HG02970 (cell line): ENCODE measurements at regions not wholly inside any gene's neighbourhood (a gene's known extent, or its start where the extent isn't known, plus 50 kb on each side); places are given as distances from the start of the nearest gene placed in this dataset.
"Not testable (repeated sequence)": the region's sequence is repeated elsewhere in the genome, so short reads cannot be mapped to it uniquely, and the experiment has no call there.

Experiments
- ATAC-seq: cut with Tn5 transposase; IDR thresholded peaks from one replicate; pipeline ENCODE4 v1.9.1; 2021; ENCODE audit warnings: mild to moderate bottlenecking, moderate library complexity, moderate number of reproducible peaks; ENCODE audit not compliant: unreplicated experiment, low FRiP score

DNA sequence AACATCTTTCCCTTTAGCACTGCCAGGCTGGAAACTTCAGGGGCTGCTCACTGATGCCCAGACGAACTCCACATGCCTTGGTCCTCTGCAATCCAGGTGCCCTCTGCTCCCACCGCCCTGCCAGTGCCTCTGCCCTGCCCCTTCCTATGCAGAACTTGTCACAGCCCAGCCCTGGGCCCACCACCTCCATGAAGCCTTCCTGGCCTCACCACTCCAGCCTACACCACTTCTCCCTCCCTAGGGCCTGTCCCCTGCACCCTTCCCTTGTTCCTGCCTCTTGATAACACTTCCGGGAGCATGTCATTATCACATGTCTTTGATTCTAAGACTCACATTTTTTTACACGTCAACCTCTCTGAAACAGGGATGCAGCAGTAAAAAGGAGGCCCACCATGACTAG is 627.2 kb downstream of the UQCRFS1 start:
- ATAC-seq, result no peak

DNA sequence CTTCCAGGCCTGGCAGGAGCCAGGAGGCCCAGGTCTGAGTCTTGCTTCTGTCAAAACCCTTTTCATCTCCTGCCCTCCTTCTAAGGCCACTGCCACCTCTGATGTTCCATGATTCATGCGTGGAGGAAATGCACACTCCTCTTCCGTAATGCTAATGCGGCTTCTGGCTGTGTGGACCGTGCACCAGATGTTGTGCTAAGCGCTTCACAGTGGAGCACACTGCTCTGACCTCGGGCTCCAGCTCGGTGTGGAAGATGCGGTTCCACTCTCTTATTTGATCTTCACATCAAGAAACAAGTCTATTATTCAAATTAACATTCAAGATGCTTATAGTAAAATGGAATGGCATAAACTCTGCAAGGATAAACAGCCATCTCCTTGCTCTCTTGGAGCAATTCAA is 629.2 kb downstream of the UQCRFS1 start:
- ATAC-seq, result no peak

DNA sequence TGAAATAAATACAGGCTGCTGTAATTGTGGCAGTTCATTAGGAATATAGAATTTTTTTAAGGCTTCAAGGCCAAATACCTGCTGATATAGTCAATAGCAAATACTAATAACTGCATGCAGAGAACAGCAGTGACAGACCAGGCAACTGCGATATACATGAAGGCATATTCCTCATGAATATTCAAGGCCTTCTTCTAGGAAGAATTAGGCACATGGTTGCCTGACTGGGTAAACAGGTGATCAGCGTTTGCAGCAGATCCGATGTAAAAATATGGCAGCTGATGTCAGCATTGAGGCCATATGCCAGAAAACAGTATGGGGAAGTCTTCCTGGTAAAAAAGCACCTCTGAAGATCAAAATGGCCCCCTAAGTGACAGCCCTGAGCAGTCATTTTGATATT is 629.7 kb downstream of the UQCRFS1 start:
- ATAC-seq, result no peak

GRCh38 chr19:28582796-28583195 is 630.2 kb downstream of the UQCRFS1 start:
- ATAC-seq, result no peak

DNA sequence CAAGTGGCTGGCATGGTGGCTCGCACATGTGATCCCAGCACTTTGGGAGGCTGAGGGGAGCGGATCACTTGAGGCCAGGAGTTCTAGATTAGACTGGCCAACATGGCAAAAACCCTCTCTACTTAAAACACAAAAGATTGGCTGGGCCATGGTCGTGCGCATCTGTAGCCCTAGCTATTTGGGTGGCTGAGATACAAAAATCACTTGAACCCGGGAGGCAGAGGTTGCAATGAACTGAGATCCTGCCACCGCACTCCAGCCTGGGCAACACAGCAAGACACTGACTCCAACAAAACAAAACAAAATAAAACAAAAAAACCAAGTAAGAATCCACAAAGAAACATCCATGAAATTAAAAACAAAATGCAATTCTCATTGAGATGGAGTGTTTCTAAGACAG is 630.6 kb downstream of the UQCRFS1 start:
- ATAC-seq, result no peak

- no peak for ATAC-seq
Measured at GRCh38 chr19:28581468-28581770, 631.5 kb downstream of the UQCRFS1 start.

GRCh38 chr19:28578786-28579505 is 634.0 kb downstream of the UQCRFS1 start:
- ATAC-seq, result no peak

DNA sequence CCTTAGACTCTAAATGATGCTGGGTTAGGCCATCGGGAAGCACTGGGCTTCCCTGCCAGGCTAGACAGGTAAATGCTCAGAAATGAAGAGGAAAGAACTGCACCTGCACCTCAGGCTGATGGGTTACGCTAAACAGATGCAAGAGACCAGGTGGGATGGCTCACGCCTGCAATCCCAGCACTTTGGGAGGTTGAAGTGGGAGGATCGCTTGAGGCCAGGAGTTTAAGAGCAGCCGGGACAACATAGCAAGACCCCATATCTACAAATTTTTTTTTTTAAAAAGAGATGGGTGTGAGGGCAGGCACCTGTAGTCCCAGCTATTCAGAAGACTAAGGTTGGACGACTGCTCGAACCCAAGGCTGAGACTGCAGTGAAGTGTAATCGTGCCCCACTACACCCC is 634.7 kb downstream of the UQCRFS1 start:
- no peak for ATAC-seq

DNA sequence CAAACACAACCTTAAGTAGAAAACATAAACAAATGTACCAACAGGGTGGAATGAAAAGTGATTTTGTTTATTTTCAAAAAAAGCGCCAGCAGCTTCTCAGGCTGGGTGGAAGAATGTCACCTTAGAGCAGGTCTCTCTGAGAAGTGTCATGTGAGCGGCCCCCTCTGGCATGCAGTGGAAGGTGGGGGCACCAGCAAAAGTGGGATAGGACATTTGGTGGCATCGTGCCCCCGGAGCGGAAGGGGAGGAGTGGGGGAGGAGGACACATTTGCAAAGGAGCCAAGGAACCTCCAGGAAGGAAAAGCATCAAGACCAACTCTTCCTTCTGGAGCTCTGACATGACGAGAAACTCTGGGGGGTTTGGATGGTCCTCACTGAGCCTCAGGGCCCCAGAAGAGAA is 635.3 kb downstream of the UQCRFS1 start:
- no peak for ATAC-seq

DNA sequence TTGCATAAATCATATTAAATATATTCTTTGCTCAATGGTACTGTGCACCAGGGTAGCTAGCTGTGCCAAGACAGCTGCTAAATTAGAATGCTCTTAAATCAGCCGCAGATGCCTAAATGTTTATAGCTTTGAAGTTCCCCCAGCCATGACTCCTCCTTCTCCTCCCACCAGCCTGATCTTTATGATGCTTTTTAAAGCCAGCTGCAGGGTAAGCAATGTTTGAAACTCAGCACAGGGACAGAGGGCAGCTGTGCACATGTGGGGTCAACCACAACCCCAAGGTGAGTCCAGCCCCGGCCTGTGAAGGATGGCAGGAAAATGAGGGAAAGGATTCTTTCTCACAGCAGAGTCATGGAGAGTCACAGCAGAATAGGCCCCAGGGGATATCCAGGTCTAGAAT is 635.7 kb downstream of the UQCRFS1 start:
- ATAC-seq, result no peak

DNA sequence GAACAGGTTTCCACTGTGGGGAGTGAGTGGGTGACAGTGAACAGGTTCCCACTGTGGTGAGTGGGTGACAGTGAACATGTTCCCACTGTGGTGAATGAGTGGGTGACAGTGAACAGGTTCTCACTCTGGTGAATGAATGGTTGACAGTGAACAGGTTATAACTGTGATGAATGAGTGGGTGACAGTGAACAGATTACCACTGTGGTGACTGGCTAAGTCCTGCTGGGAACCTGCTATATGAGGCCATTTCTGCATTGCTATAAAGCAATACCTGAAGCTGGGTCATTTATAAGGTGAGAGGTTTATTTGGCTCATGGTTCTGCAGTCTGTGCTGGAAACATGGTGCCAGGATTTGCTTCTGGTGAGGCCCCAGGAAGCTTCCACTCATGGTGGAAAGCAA is 637.1 kb downstream of the UQCRFS1 start:
- no peak for ATAC-seq

GRCh38 chr19:28575312-28575711 is 637.6 kb downstream of the UQCRFS1 start:
- not testable (repeated sequence) for ATAC-seq

DNA sequence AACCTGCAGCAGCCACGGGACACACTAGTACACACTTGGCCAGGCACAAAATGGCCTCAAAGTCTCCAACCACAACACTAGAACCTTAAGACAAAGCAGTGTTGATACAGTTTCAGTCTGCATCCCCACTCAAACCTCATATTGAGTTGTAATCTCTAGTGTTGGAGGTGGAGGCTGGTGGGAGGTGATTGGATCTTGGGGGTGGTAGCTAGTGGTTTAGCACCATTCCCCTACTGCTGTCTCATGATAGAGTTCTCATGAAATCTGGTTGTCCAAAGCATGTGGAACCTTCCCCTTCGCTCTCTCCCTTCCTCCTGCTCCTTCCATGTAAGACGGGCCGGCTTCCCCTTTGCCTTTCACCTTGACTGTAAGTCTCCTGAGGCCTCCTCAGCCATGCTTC is 638.7 kb downstream of the UQCRFS1 start:
- ATAC-seq, result no peak

DNA sequence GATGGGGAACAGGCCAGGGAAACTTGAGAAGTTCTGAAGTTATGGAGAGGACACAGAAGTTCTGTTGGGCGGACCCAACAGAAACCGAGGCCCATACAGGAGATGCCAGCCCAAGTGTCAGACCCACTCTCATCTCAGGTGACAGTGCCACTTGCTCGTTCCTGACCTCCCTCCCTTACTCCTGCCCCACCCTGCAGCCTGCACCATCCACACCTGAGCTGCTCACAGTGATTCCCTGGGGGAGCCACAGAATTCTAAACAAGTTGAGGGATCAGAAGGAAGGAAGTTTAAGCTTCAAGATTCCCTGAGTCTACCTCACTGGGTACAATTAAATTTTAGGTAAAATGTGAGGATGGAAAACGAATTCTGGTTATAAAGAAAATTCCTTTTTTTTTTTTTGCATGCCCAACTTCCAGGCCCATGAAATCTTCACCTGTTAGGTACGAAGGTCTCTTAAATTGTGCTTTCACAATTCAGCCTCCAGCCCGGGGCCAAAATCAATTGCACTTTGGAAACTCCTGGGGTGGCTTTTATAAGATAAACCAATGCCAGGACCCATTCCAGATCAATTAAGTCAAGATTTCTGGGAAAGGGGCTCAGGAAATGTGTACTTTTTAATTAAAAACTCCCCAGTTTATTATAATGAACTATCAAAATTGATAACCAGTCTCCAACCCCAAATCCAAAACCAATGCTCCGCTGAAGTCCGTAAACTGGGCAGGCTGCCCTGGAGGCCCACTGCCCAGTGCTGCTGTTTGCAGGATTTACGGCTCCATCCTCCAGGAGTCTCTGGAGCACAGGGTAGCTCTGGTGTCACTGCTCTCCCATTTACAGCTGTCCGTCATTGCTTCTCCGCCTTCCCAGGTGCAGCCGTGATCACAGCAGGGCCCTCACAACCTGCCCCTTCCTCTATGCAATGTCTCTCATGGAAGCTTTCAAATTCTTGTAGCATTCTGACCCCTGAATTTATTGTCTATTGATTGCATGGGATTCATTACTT is 643.5 kb downstream of the UQCRFS1 start:
- ATAC-seq, result no peak

DNA sequence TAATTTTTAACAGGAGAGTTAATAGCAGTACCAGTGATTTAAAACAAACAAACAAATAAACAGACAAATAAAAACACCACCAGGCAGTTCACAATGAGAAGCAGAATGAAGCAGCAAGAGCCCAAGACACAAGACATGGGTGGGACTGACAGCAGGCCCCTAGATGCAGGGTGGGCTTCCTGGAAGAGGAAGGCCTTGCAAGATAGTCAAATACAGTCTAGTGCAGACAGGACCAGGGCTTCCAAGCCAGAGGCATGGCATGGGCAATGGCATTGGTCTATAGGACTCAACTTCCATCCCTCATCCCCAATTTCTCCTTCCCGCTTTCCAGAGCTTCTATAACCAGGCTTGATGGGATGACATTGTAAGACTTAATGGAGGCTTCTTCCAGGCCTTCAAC is 645.1 kb downstream of the UQCRFS1 start:
- no peak for ATAC-seq

GRCh38 chr19:28563964-28564921 is 648.7 kb downstream of the UQCRFS1 start:
- ATAC-seq, result no peak

DNA sequence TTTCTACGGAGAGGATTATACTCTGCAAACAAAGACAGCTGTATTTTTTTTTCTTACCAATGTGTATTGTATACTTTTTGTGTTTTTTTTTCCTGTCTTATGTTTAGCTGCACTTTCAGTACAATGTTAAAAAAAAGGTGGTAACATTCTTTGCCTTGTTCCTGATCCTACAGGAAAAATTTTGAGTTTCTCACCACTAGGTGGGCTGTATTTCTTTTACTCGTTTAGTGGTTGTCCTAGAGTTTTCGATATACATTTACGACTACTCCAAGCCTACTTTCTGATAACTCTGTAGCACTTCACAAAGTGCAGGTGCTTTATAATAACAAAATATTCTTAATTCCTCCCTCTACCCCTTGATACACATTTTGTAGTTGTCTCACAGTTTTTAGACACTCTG is 652.2 kb downstream of the UQCRFS1 start:
- ATAC-seq, result no peak

- ATAC-seq, result no peak
Measured at GRCh38 chr19:28558783-28559182, 654.2 kb downstream of the UQCRFS1 start.

- no peak for ATAC-seq
Measured at GRCh38 chr19:28556371-28556770, 656.6 kb downstream of the UQCRFS1 start.

- ATAC-seq, result no peak
Measured at GRCh38 chr19:28555317-28555716, 657.6 kb downstream of the UQCRFS1 start.
